HG02973 (cell line): ENCODE measurements at regions not wholly inside any gene's neighbourhood (a gene's known extent, or its start where the extent isn't known, plus 50 kb on each side); places are given as distances from the start of the nearest gene placed in this dataset.

Source experiments
- ATAC-seq: cut with Tn5 transposase; IDR thresholded peaks from one replicate; pipeline ENCODE4 v1.9.1; 2021; ENCODE audit warnings: moderate library complexity; ENCODE audit not compliant: unreplicated experiment

- ATAC-seq: no peak
These were observed 98.8 kb downstream of the SNX19 start for GRCh38 chr11:130817330-130817944.

GRCh38 chr11:130819625-130820024 lies 96.7 kb downstream of the SNX19 start:
- ATAC-seq: no peak
